B cell (primary cell): ENCODE measurements at regions not wholly inside any gene's neighbourhood (a gene's known extent, or its start where the extent isn't known, plus 50 kb on each side); places are given as distances from the start of the nearest gene placed in this dataset.

Experiments
- ATAC-seq: fragments of 200-7000 bp; cut with Tn5 transposase; one replicate; pipeline ENCODE4 v1.10.0; 2021; ENCODE audit warnings: low read depth, mild to moderate bottlenecking, moderate number of reproducible peaks, moderate library complexity
- CTCF ChIA-PET: fragments of 350-600 bp; sonication (Branson Sonifier 250); formaldehyde crosslinking; loops from one replicate; lab custom pipeline; 2021; ENCODE audit warnings: antibody characterized with exemption, inconsistent platforms; lab: Charles Lee
- POLR2A ChIA-PET: fragments of 350-600 bp; sonication (Branson Sonifier 250); formaldehyde crosslinking; loops from one replicate; lab custom pipeline; 2021; ENCODE audit warnings: antibody characterized with exemption; lab: Charles Lee
- DNase-seq: peaks from one replicate; pipeline ENCODE4 v3.0.0; 2013
- H2AFZ ChIP-seq: 2 replicates; pipeline ENCODE4 v1.6.1; 2012; ENCODE audit warnings: mild to moderate bottlenecking, low read depth, low read length; ENCODE audit not compliant: insufficient read depth, poor library complexity, severe bottlenecking
- H3K27ac ChIP-seq, 2 donors: 1 replicate in 1 of 2; 2 replicates in 1 of 2; pipeline ENCODE4 v1.5.1; 2012 to 2013; ENCODE audit warnings: low read length in 2 of 2, mild to moderate bottlenecking in 2 of 2, moderate library complexity in 1 of 2
- H3K27me3 ChIP-seq, 4 experiments: fragments of 200-600 bp in 1 of 4; sonication (generic) in 1 of 4; replicated peaks in 1 of 4; 1 replicate in 2 of 4; 2 replicates in 2 of 4; pipeline versions ENCODE4 v1.6.1 to v1.7.0; 2013 to 2016; ENCODE audit warnings: low read length in 3 of 4, mild to moderate bottlenecking in 2 of 4, mixed read lengths in 1 of 4, moderate library complexity in 1 of 4; ENCODE audit not compliant: insufficient read depth in 4 of 4, control insufficient read depth in 3 of 4; ENCODE audit errors: control extremely low read depth in 1 of 4
- H3K36me3 ChIP-seq, 2 experiments: replicated peaks in 1 of 2; 1 replicate in 1 of 2; 2 replicates in 1 of 2; pipeline versions ENCODE4 v1.6.1 to v1.7.1; 2013; ENCODE audit warnings: low read length in 1 of 2; ENCODE audit not compliant: insufficient read depth in 2 of 2, control insufficient read depth in 1 of 2; ENCODE audit errors: control extremely low read depth in 1 of 2, extremely low read depth in 1 of 2
- H3K4me1 ChIP-seq, 2 donors: fragments of 200-600 bp in 1 of 2; sonication (generic) in 1 of 2; 1 replicate in 1 of 2; 2 replicates in 1 of 2; pipeline versions ENCODE4 v1.5.1 to v1.6.1; 2013 to 2017; ENCODE audit warnings: low read length in 2 of 2; ENCODE audit not compliant: control insufficient read depth in 2 of 2, insufficient read depth in 2 of 2
- H3K4me2 ChIP-seq: replicated peaks from 2 replicates; pipeline ENCODE3; 2012; ENCODE audit warnings: mild to moderate bottlenecking, low read depth, low read length; ENCODE audit not compliant: poor library complexity, severe bottlenecking
- H3K4me3 ChIP-seq, 5 experiments: fragments of 200-600 bp in 1 of 5; sonication (generic) in 1 of 5; 1 replicate in 3 of 5; 2 replicates in 2 of 5; pipeline versions ENCODE4 v1.5.1 to v1.7.0; 2011 to 2016; ENCODE audit warnings: low read length in 4 of 5, mild to moderate bottlenecking in 4 of 5, low read depth in 2 of 5, control low read depth in 1 of 5, moderate library complexity in 1 of 5; ENCODE audit not compliant: insufficient read depth in 1 of 5; ENCODE audit errors: control extremely low read depth in 1 of 5, extremely low read depth in 1 of 5
- H3K79me2 ChIP-seq: fragments of 200-600 bp; sonication (generic); one replicate; pipeline ENCODE4 v1.6.0; 2016; ENCODE audit warnings: low read length; ENCODE audit not compliant: control insufficient read depth, insufficient read depth
- H3K9ac ChIP-seq: fragments of 200-600 bp; sonication (generic); 2 replicates; pipeline ENCODE4 v1.6.1; 2017; ENCODE audit warnings: mild to moderate bottlenecking, low read length, moderate library complexity
- H3K9me3 ChIP-seq, 3 donors: one replicate each; pipeline versions ENCODE4 v1.6.1 to v1.7.1; 2013; ENCODE audit warnings: low read length in 2 of 3; ENCODE audit not compliant: control insufficient read depth in 2 of 3, insufficient read depth in 1 of 3; ENCODE audit errors: control extremely low read depth in 1 of 3
- H4K20me1 ChIP-seq: 2 replicates; pipeline ENCODE4 v1.6.0; 2012; ENCODE audit warnings: mild to moderate bottlenecking, low read length; ENCODE audit not compliant: insufficient read depth, control insufficient read depth, poor library complexity, severe bottlenecking
- H3K27ac Mint-ChIP-seq: one replicate; pipeline ENCODE4 v1.8.0; 2021; ENCODE audit warnings: mixed read lengths
- H3K27me3 Mint-ChIP-seq: one replicate; pipeline ENCODE4 v1.8.0; 2021; ENCODE audit warnings: mixed read lengths
- H3K4me1 Mint-ChIP-seq: one replicate; pipeline ENCODE4 v1.8.0; 2021; ENCODE audit warnings: mixed read lengths
- H3K4me3 Mint-ChIP-seq: one replicate; pipeline ENCODE4 v1.8.0; 2021; ENCODE audit warnings: mixed read lengths
- H3K9me3 Mint-ChIP-seq: one replicate; pipeline ENCODE4 v1.8.0; 2022; ENCODE audit warnings: mixed read lengths; ENCODE audit not compliant: insufficient read depth
- CTCF ChIP-seq: fragments of 200-600 bp; IDR thresholded peaks from one replicate; pipeline ENCODE4 v1.8.0; 2022; ENCODE audit warnings: antibody characterized with exemption, mild to moderate bottlenecking
- EZH2 ChIP-seq: IDR thresholded peaks from 2 replicates; pipeline ENCODE4 v1.6.1; 2012; ENCODE audit warnings: borderline replicate concordance, low read depth, mild to moderate bottlenecking, moderate library complexity, low read length; ENCODE audit not compliant: insufficient read depth, poor library complexity, severe bottlenecking
- WGBS: methylation state at CpG from one replicate; pipeline ENCODE4 v1.1.5; 2013; ENCODE audit warnings: missing lambda C conversion rate; ENCODE audit not compliant: insufficient coverage; 5-methylcytosine and 5-hydroxymethylcytosine counted together
- intact Hi-C: fragments of 100-400 bp; cut with micrococcal nuclease; formaldehyde crosslinking; loops from one replicate; pipeline ENCODE4 v1.10.0; 2022

GRCh38 chr6:104589940-104590339, 269.8 kb downstream of the HACE1 start:
- H3K27ac Mint-ChIP-seq: no peak overlapping the region
- Histone ChIP-seq H2AFZ (no peak overlapping the region), H3K36me3 (no peaks in the 10 kb centered on the region), H3K9ac (no peak overlapping the region), H3K27ac (no peak overlapping the region), H3K79me2 (no peaks in the 10 kb centered on the region), H4K20me1 (no peaks in the 10 kb centered on the region), H3K4me3 (no peak overlapping the region), H3K9me3 (no peaks in the 10 kb centered on the region), H3K4me2 (no peak overlapping the region), H3K27me3 (no peaks in the 10 kb centered on the region), H3K4me1 (no peaks in the 10 kb centered on the region)
- ATAC-seq: no peak
- H3K4me1 Mint-ChIP-seq: no peaks in the 10 kb centered on the region
- no peak for TF ChIP-seq CTCF
- TF ChIP-seq EZH2: no peak
- H3K27me3 Mint-ChIP-seq: no peaks in the 10 kb centered on the region
- intact Hi-C loops: no loop called here
- H3K4me3 Mint-ChIP-seq: no peak overlapping the region
- ChIA-PET CTCF (no interaction called here), POLR2A (no interaction called here)
- H3K9me3 Mint-ChIP-seq: no peaks in the 10 kb centered on the region
- no peak for DNase-seq

GRCh38 chr6:104585646-104586045, 274.1 kb downstream of the HACE1 start:
- Mint-ChIP-seq H3K9me3 (peaks cover 2% of the 10 kb centered on the region), H3K27ac (no peak overlapping the region), H3K4me1 (no peaks in the 10 kb centered on the region), H3K4me3 (no peak overlapping the region), H3K27me3 (no peaks in the 10 kb centered on the region)
- Histone ChIP-seq H3K4me2 (no peak overlapping the region), H3K9ac (no peak overlapping the region), H3K27ac (no peak overlapping the region), H3K79me2 (no peaks in the 10 kb centered on the region), H3K27me3 (no peaks in the 10 kb centered on the region), H3K4me1 (no peaks in the 10 kb centered on the region), H2AFZ (no peak overlapping the region), H3K9me3 (no peaks in the 10 kb centered on the region), H3K4me3 (no peak overlapping the region), H4K20me1 (no peaks in the 10 kb centered on the region), H3K36me3 (no peaks in the 10 kb centered on the region)
- no peak for ATAC-seq
- DNase-seq: no peak
- intact Hi-C loops: no loop called here
- CTCF ChIA-PET: no interaction called here
- TF ChIP-seq CTCF (no peak), EZH2 (no peak)
- WGBS: no CpG with 5 or more reads among the region's 2 CpGs
- POLR2A ChIA-PET: no interaction called here
